ENCODE measurements at regions not wholly inside any gene's neighbourhood (a gene's known extent, or its start where the extent isn't known, plus 50 kb on each side); places are given as distances from the start of the nearest gene placed in this dataset.

DNA sequence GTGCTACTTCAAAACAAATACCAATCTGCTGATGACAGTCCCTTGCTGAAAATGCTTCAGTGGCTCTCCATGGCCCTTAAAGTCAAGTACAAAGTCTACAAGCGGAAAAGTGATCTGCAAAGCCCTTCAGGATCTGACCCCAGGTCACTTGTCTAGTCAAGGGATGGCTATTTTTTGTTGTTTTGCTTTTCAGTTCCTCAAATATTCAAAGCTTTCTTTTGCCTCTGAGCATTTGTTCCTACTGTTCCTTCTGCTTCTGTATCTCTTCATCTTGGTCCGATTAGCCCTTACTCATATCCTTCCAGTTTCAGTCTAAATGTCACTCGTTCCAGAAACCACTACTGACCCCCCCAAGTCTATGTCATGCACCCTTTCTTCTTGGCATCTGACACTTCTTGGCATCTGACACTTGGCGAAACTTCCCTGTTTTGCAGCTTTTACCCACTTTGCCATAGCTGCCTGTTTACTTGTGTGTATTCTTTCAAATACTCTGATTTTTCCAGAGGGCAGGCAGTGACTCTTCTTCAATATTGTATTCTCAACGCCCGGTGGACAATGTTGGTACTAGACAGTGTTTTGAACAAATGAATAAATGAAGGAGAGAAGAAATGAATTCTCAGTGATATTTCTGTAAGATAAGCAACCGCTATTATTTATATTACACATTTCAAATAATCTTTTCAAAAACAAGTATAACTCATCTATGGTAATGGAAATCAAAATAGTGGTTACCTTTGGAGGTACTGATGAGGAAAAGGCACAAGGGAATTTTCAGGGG lies 175.9 kb upstream of the FN1 start (continued):
- TF ChIP-seq ZNF335 (CRISPR knock-in tag; IDR thresholded peaks at IDR 0.05) (no peak), FOXP1 (IDR thresholded peaks at IDR 0.05) (no peak), FOXP1 (CRISPR knock-in tag; IDR thresholded peaks at IDR 0.05) (peak; percentile 69), KDM6A (CRISPR knock-in tag; IDR thresholded peaks at IDR 0.05; ENCODE audit: low read depth) (no peak), ZNF615 (CRISPR knock-in tag; IDR thresholded peaks at IDR 0.05; ENCODE audit: borderline replicate concordance) (no peak), KDM1A (CRISPR knock-in tag; IDR thresholded peaks at IDR 0.05) (no peak), SNAPC2 (CRISPR knock-in tag; IDR thresholded peaks at IDR 0.05) (no peak), ZEB1 (IDR thresholded peaks at IDR 0.05; ENCODE audit: insufficient replicate concordance, low read depth) (no peak), MIXL1 (CRISPR knock-in tag; IDR thresholded peaks at IDR 0.05) (no peak), HNF4G (IDR thresholded peaks at IDR 0.05; ENCODE audit: borderline replicate concordance, low read depth, low read length) (peak; percentile 62; the same call in 1 of the 2 replicates), HNF4G (CRISPR knock-in tag; IDR thresholded peaks at IDR 0.05; ENCODE audit: borderline replicate concordance, low read depth) (no peak), KDM2A (CRISPR knock-in tag; IDR thresholded peaks at IDR 0.05; ENCODE audit: borderline replicate concordance, low read depth) (no peak), ZNF432 (CRISPR knock-in tag; IDR thresholded peaks at IDR 0.05; ENCODE audit: borderline replicate concordance) (no peak), NFE2L1 (CRISPR knock-in tag; IDR thresholded peaks at IDR 0.05; ENCODE audit: borderline replicate concordance) (no peak), DR1 (CRISPR knock-in tag; IDR thresholded peaks at IDR 0.05) (no peak), ZNF570 (CRISPR knock-in tag; IDR thresholded peaks at IDR 0.05; ENCODE audit: borderline replicate concordance) (no peak), HNF4A (CRISPR knock-in tag; IDR thresholded peaks at IDR 0.05) (peak; percentile 81)
- TF ChIP-seq, protein P1, sequence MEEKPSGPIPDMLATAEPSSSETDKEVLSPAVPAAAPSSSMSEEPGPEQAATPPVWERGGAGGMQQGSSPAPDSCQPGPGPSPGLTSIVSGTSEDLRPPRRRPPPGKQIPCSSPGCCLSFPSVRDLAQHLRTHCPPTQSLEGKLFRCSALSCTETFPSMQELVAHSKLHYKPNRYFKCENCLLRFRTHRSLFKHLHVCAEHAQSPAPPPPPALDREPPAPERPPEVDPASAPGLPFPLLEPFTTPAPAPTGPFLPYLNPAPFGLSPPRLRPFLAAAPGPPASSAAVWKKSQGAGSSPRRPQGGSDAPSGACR (CRISPR knock-in tag; IDR thresholded peaks at IDR 0.05) = no peak
- TF ChIP-seq, protein P2, sequence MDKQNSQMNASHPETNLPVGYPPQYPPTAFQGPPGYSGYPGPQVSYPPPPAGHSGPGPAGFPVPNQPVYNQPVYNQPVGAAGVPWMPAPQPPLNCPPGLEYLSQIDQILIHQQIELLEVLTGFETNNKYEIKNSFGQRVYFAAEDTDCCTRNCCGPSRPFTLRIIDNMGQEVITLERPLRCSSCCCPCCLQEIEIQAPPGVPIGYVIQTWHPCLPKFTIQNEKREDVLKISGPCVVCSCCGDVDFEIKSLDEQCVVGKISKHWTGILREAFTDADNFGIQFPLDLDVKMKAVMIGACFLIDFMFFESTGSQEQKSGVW (CRISPR knock-in tag; IDR thresholded peaks at IDR 0.05; ENCODE audit: borderline replicate concordance) = no peak
- TF ChIP-seq, protein P3, sequence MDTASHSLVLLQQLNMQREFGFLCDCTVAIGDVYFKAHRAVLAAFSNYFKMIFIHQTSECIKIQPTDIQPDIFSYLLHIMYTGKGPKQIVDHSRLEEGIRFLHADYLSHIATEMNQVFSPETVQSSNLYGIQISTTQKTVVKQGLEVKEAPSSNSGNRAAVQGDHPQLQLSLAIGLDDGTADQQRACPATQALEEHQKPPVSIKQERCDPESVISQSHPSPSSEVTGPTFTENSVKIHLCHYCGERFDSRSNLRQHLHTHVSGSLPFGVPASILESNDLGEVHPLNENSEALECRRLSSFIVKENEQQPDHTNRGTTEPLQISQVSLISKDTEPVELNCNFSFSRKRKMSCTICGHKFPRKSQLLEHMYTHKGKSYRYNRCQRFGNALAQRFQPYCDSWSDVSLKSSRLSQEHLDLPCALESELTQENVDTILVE (CRISPR knock-in tag; IDR thresholded peaks at IDR 0.05) = no peak
- TF ChIP-seq, protein P4, sequence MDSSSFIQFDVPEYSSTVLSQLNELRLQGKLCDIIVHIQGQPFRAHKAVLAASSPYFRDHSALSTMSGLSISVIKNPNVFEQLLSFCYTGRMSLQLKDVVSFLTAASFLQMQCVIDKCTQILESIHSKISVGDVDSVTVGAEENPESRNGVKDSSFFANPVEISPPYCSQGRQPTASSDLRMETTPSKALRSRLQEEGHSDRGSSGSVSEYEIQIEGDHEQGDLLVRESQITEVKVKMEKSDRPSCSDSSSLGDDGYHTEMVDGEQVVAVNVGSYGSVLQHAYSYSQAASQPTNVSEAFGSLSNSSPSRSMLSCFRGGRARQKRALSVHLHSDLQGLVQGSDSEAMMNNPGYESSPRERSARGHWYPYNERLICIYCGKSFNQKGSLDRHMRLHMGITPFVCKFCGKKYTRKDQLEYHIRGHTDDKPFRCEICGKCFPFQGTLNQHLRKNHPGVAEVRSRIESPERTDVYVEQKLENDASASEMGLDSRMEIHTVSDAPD (CRISPR knock-in tag; IDR thresholded peaks at IDR 0.05) = no peak
- TF ChIP-seq, protein P5, sequence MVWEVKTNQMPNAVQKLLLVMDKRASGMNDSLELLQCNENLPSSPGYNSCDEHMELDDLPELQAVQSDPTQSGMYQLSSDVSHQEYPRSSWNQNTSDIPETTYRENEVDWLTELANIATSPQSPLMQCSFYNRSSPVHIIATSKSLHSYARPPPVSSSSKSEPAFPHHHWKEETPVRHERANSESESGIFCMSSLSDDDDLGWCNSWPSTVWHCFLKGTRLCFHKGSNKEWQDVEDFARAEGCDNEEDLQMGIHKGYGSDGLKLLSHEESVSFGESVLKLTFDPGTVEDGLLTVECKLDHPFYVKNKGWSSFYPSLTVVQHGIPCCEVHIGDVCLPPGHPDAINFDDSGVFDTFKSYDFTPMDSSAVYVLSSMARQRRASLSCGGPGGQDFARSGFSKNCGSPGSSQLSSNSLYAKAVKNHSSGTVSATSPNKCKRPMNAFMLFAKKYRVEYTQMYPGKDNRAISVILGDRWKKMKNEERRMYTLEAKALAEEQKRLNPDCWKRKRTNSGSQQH (CRISPR knock-in tag; IDR thresholded peaks at IDR 0.05; ENCODE audit: low read depth) = no peak
- TF ChIP-seq, protein P6, sequence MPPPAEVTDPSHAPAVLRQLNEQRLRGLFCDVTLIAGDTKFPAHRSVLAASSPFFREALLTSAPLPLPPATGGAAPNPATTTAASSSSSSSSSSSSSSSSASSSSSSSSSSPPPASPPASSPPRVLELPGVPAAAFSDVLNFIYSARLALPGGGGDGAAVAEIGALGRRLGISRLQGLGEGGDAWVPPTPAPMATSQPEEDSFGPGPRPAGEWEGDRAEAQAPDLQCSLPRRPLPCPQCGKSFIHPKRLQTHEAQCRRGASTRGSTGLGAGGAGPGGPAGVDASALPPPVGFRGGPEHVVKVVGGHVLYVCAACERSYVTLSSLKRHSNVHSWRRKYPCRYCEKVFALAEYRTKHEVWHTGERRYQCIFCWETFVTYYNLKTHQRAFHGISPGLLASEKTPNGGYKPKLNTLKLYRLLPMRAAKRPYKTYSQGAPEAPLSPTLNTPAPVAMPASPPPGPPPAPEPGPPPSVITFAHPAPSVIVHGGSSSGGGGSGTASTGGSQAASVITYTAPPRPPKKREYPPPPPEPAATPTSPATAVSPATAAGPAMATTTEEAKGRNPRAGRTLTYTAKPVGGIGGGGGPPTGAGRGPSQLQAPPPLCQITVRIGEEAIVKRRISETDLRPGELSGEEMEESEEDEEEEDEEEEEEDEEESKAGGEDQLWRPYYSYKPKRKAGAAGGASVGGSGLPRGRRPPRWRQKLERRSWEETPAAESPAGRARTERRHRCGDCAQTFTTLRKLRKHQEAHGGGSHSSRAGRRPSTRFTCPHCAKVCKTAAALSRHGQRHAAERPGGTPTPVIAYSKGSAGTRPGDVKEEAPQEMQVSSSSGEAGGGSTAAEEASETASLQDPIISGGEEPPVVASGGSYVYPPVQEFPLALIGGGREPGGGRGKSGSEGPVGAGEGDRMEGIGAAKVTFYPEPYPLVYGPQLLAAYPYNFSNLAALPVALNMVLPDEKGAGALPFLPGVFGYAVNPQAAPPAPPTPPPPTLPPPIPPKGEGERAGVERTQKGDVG (CRISPR knock-in tag; IDR thresholded peaks at IDR 0.05; ENCODE audit: borderline replicate concordance) = no peak

All from HepG2 (cell line).